AG04449 (cell line): ENCODE measurements at regions not wholly inside any gene's neighbourhood (a gene's known extent, or its start where the extent isn't known, plus 50 kb on each side); places are given as distances from the start of the nearest gene placed in this dataset.
A peak's percentile ranks its signal among the peaks of the same experiment; 100 is the strongest.

Experiments
- CTCF ChIA-PET: fragments of 350-600 bp; formaldehyde crosslinking; extraction: SDS; loops from one replicate; lab custom pipeline; 2021; ENCODE audit warnings: antibody characterized with exemption; lab: Yijun Ruan, JAX
- POLR2A ChIA-PET: fragments of 400-600, 350-600 bp; formaldehyde crosslinking; extraction: SDS; loops from one replicate; lab custom pipeline; 2020; ENCODE audit warnings: antibody characterized with exemption, inconsistent platforms; lab: Yijun Ruan, JAX
- DNase-seq: peaks from one replicate; pipeline ENCODE4 v3.0.0-alpha.2; 2010; ENCODE audit warnings: low read depth, low spot score
- H3K4me3 ChIP-seq: 2 replicates; pipeline ENCODE4 v1.5.1; 2011; ENCODE audit warnings: low read depth, mild to moderate bottlenecking, control low read depth, low read length
- CTCF ChIP-seq: IDR thresholded peaks from one replicate; pipeline ENCODE4 v1.5.1; 2011; ENCODE audit warnings: mild to moderate bottlenecking, moderate library complexity, low read length, control low read depth, inconsistent platforms; ENCODE audit not compliant: insufficient read depth; ENCODE audit errors: missing control alignments

- ChIA-PET CTCF (no interaction called here), POLR2A (no interaction called here)
- peak; percentile 1 for DNase-seq
- H3K4me3 ChIP-seq = no peak overlapping the region
- no peak for TF ChIP-seq CTCF
Measured at GRCh38 chr17:13825526-13826040, 223.9 kb upstream of the HS3ST3A1 start.

- no peak for TF ChIP-seq CTCF
- no peak for DNase-seq
- CTCF ChIA-PET = interaction anchor here (0.9 kb wide), 1 partner anchor 798 kb away, joined by 3 read pairs; no protein-coding TSS in a partner anchor
- POLR2A ChIA-PET = no interaction called here
- no peak overlapping the region for H3K4me3 ChIP-seq
Measured at GRCh38 chr17:13827118-13827517, 225.4 kb upstream of the HS3ST3A1 start.

- H3K4me3 ChIP-seq = no peak overlapping the region
- CTCF ChIA-PET = no interaction called here
- TF ChIP-seq CTCF = no peak
- no peak for DNase-seq
- POLR2A ChIA-PET = no interaction called here
Measured at GRCh38 chr17:13833921-13834320, 232.2 kb upstream of the HS3ST3A1 start.

- POLR2A ChIA-PET = no interaction called here
- no peak for TF ChIP-seq CTCF
- no peak for DNase-seq
- CTCF ChIA-PET = interaction anchor here (1.7 kb wide), 1 partner anchor 9 kb away, joined by 6 read pairs; no protein-coding TSS in a partner anchor
- no peak overlapping the region for H3K4me3 ChIP-seq
Measured at GRCh38 chr17:13835151-13835550, 233.4 kb upstream of the HS3ST3A1 start.

GRCh38 chr17:13837417-13837816, 231.9 kb upstream of the COX10 start:
- no peak overlapping the region for H3K4me3 ChIP-seq
- DNase-seq = no peak
- POLR2A ChIA-PET = no interaction called here
- CTCF ChIA-PET = no interaction called here
- no peak for TF ChIP-seq CTCF

GRCh38 chr17:13840254-13840653, 229.1 kb upstream of the COX10 start:
- POLR2A ChIA-PET = no interaction called here
- H3K4me3 ChIP-seq = no peak overlapping the region
- CTCF ChIA-PET = no interaction called here
- DNase-seq = no peak
- TF ChIP-seq CTCF = no peak
